OCI-LY7 (cell line): ENCODE measurements at regions not wholly inside any gene's neighbourhood (a gene's known extent, or its start where the extent isn't known, plus 50 kb on each side); places are given as distances from the start of the nearest gene placed in this dataset.
A peak's percentile ranks its signal among the peaks of the same experiment; 100 is the strongest.

Experiments
- BruUV-seq: library from RNA; stranded (reverse); fragments of 400-500 nt; replicated peaks from 2 replicates; lab custom pipeline; 2021; lab: Mats Ljungman, UMichigan
- CTCF ChIA-PET: fragments of 300-600 bp; sonication (Branson Sonifier 250); formaldehyde crosslinking; loops from one replicate; lab custom pipeline; 2022; ENCODE audit warnings: antibody characterized with exemption; ENCODE audit not compliant: unreplicated experiment; lab: Charles Lee
- POLR2A ChIA-PET: fragments of 300-600 bp; sonication (Branson Sonifier 250); formaldehyde crosslinking; loops from one replicate; lab custom pipeline; 2022; ENCODE audit warnings: antibody characterized with exemption; lab: Charles Lee
- DNase-seq: peaks from one replicate; pipeline ENCODE4 v3.0.0-alpha.2; 2015; ENCODE audit warnings: low spot score
- H2AFZ ChIP-seq: fragments of 200-600 bp; sonication (generic), shearing (Covaris generic); 2 replicates; pipeline ENCODE4 v1.6.1; 2014; ENCODE audit warnings: mild to moderate bottlenecking, antibody characterized with exemption, low read length, moderate library complexity
- H3K27ac ChIP-seq: fragments of 200-600 bp; sonication (generic); 2 replicates; pipeline ENCODE4 v1.5.1; 2014; ENCODE audit warnings: mixed run types, low read depth, mild to moderate bottlenecking, moderate library complexity, low read length, inconsistent platforms; ENCODE audit not compliant: poor library complexity, severe bottlenecking
- H3K36me3 ChIP-seq: fragments of 200-600 bp; sonication (generic); 2 replicates; pipeline ENCODE4 v1.6.1; 2014; ENCODE audit warnings: mild to moderate bottlenecking, antibody characterized with exemption, low read length, moderate library complexity, mixed read lengths; ENCODE audit not compliant: insufficient read depth
- H3K4me1 ChIP-seq: fragments of 200-600 bp; sonication (generic); 2 replicates; pipeline ENCODE4 v1.5.1; 2014; ENCODE audit warnings: mild to moderate bottlenecking, low read length; ENCODE audit not compliant: insufficient read depth, poor library complexity, severe bottlenecking
- H3K4me2 ChIP-seq: fragments of 200-600 bp; sonication (generic); 2 replicates; pipeline ENCODE4 v1.6.1; 2014; ENCODE audit warnings: mild to moderate bottlenecking, low read length
- H3K4me3 ChIP-seq: fragments of 200-600 bp; sonication (generic); 2 replicates; pipeline ENCODE4 v1.5.1; 2014; ENCODE audit warnings: mild to moderate bottlenecking, low read depth, low read length; ENCODE audit not compliant: poor library complexity, severe bottlenecking
- H3K79me2 ChIP-seq: fragments of 200-600 bp; sonication (generic); 2 replicates; pipeline ENCODE4 v1.6.1; 2016; ENCODE audit warnings: low read depth, mild to moderate bottlenecking, low read length, moderate library complexity, mixed read lengths; ENCODE audit not compliant: insufficient read depth
- H3K9me2 ChIP-seq: fragments of 200-600 bp; sonication (generic); 2 replicates; pipeline ENCODE4 v1.6.1; 2016; ENCODE audit warnings: mild to moderate bottlenecking, low read length, mixed read lengths; ENCODE audit not compliant: insufficient read depth
- H3K9me3 ChIP-seq: fragments of 200-600 bp; sonication (generic); 2 replicates; pipeline ENCODE4 v1.6.1; 2014; ENCODE audit warnings: mild to moderate bottlenecking, mixed run types, low read length, mixed read lengths
- H4K20me1 ChIP-seq: fragments of 200-600 bp; sonication (generic); 2 replicates; pipeline ENCODE4 v1.6.1; 2014; ENCODE audit warnings: mild to moderate bottlenecking, antibody characterized with exemption, low read length, moderate library complexity, mixed read lengths; ENCODE audit not compliant: insufficient read depth
- CTCF ChIP-seq: fragments of 200-600 bp; sonication (generic); conservative IDR thresholded peaks from 2 replicates; pipeline ENCODE4 v1.5.1; 2014; ENCODE audit warnings: mild to moderate bottlenecking, antibody characterized with exemption, low read length, moderate library complexity, mixed read lengths
- EZH2phosphoT487 ChIP-seq: fragments of 200-600 bp; sonication (generic); IDR thresholded peaks from 2 replicates; pipeline ENCODE4 v1.6.1; 2018; ENCODE audit warnings: low read depth, borderline replicate concordance, mild to moderate bottlenecking, mixed run types, antibody characterized with exemption, low read length, moderate library complexity, mixed read lengths
- intact Hi-C: fragments of 100-400 bp; cut with micrococcal nuclease; formaldehyde crosslinking; loops from one replicate; pipeline ENCODE4 v1.10.0; 2022; ENCODE audit not compliant: unreplicated experiment

- DNase-seq, result peak; percentile 84
- H3K27ac ChIP-seq, result peak overlapping the region; percentile 65
- H3K79me2 ChIP-seq, result no peaks in the 10 kb centered on the region
- no peaks in the 10 kb centered on the region for H4K20me1 ChIP-seq
- H3K4me3 ChIP-seq, result no peak overlapping the region
- H3K4me2 ChIP-seq, result peak overlapping the region; percentile 18
- CTCF ChIA-PET, result interaction anchor here (1.0 kb wide), 1 partner anchor 53 kb away, joined by 3 read pairs; no protein-coding TSS in a partner anchor
- intact Hi-C loops, result loop anchor here (2.0 kb wide), 2 partner anchors 44 to 74 kb away; no protein-coding TSS in a partner anchor
- peaks cover 21% of the 10 kb centered on the region for H3K4me1 ChIP-seq
- peaks cover 11% of the 10 kb centered on the region; the same call in 1 of the 2 replicates for H3K9me3 ChIP-seq
- POLR2A ChIA-PET, result interaction anchor here (0.5 to 1.7 kb wide), 10 partner anchors 8 to 76 kb away, joined by 3 to 7 read pairs (median 4); no protein-coding TSS in a partner anchor
- BruUV-seq, result TSS peak; percentile 77
- H2AFZ ChIP-seq, result peak overlapping the region; percentile 43; the same call in 1 of the 2 replicates
- TF ChIP-seq CTCF (no peak), EZH2phosphoT487 (no peak)
- no peaks in the 10 kb centered on the region; the same call in 1 of the 2 replicates for H3K36me3 ChIP-seq
- H3K9me2 ChIP-seq, result no peaks in the 10 kb centered on the region
Observed at GRCh38 chr17:69654981-69655855, 240.7 kb downstream of the MAP2K6 start.

GRCh38 chr17:69655902-69656301 is 241.4 kb downstream of the MAP2K6 start:
- H3K4me2 ChIP-seq, result no peak overlapping the region
- POLR2A ChIA-PET, result interaction anchor here (0.7 to 1.7 kb wide), 10 partner anchors 9 to 77 kb away, joined by 3 to 7 read pairs (median 4); no protein-coding TSS in a partner anchor

More at GRCh38 chr17:69655902-69656301, 241.4 kb downstream of the MAP2K6 start:
- Histone ChIP-seq H4K20me1 (no peaks in the 10 kb centered on the region), H3K4me3 (no peak overlapping the region), H3K4me1 (peaks cover 21% of the 10 kb centered on the region), H3K27ac (no peak overlapping the region), H3K36me3 (no peaks in the 10 kb centered on the region; the same call in 1 of the 2 replicates), H3K9me3 (peaks cover 11% of the 10 kb centered on the region; the same call in 1 of the 2 replicates), H2AFZ (0 out of 2 replicates have a peak overlapping the region, but pooled peaks have one; percentile 22), H3K79me2 (no peaks in the 10 kb centered on the region), H3K9me2 (no peaks in the 10 kb centered on the region)
- CTCF ChIA-PET, result interaction anchor here (1.0 kb wide), 1 partner anchor 54 kb away, joined by 3 read pairs; no protein-coding TSS in a partner anchor
- intact Hi-C loops, result loop anchor here (2.0 kb wide), 2 partner anchors 45 to 75 kb away; no protein-coding TSS in a partner anchor
- TF ChIP-seq CTCF (no peak), EZH2phosphoT487 (no peak)
- no peak for DNase-seq
- BruUV-seq, result no TSS peak
